Lung (tissue), 11 donors: ENCODE measurements at regions not wholly inside any gene's neighbourhood (a gene's known extent, or its start where the extent isn't known, plus 50 kb on each side); places are given as distances from the start of the nearest gene placed in this dataset.
A peak's percentile ranks its signal among the peaks of the same experiment; 100 is the strongest.

Experiments used
- ATAC-seq: fragments of 200-7000 bp; cut with Tn5 transposase; one replicate; pipeline ENCODE4 v1.9.1; 2020; ENCODE audit warnings: moderate number of reproducible peaks; ENCODE audit not compliant: insufficient read depth, low FRiP score
- DNase-seq, 3 donors: peaks; one replicate each; pipeline ENCODE4 v3.0.0-alpha.2; 2013 to 2017
- H3K27ac ChIP-seq, 2 donors: one replicate each; pipeline ENCODE4 v1.5.1; 2013; ENCODE audit warnings: mild to moderate bottlenecking in 2 of 2, moderate library complexity in 2 of 2, control low read depth in 1 of 2, inconsistent platforms in 1 of 2, low read depth in 1 of 2, low read length in 1 of 2
- H3K27me3 ChIP-seq, 3 donors: one replicate each; pipeline ENCODE4 v1.5.1; 2013; ENCODE audit warnings: low read length in 2 of 3; ENCODE audit not compliant: control insufficient read depth in 3 of 3, insufficient read depth in 3 of 3
- H3K36me3 ChIP-seq, 4 donors: one replicate each; pipeline ENCODE4 v1.5.1; 2013; ENCODE audit warnings: low read length in 4 of 4, mild to moderate bottlenecking in 1 of 4, moderate library complexity in 1 of 4; ENCODE audit not compliant: control insufficient read depth in 4 of 4, insufficient read depth in 4 of 4
- H3K4me1 ChIP-seq, 5 donors: one replicate each; pipeline ENCODE4 v1.5.1; 2013; ENCODE audit warnings: low read length in 5 of 5, mild to moderate bottlenecking in 2 of 5, moderate library complexity in 1 of 5; ENCODE audit not compliant: control insufficient read depth in 5 of 5, insufficient read depth in 5 of 5
- H3K4me3 ChIP-seq: one replicate; pipeline ENCODE4 v1.5.1; 2013; ENCODE audit warnings: mild to moderate bottlenecking, control low read depth, moderate library complexity
- H3K9ac ChIP-seq, 2 donors: one replicate each; pipeline ENCODE4 v1.5.1; 2013; ENCODE audit warnings: low read length in 2 of 2, control low read depth in 1 of 2; ENCODE audit not compliant: insufficient read depth in 1 of 2
- H3K9me3 ChIP-seq, 4 donors: one replicate each; pipeline ENCODE4 v1.5.1; 2013; ENCODE audit warnings: low read length in 3 of 4, mild to moderate bottlenecking in 1 of 4, moderate library complexity in 1 of 4; ENCODE audit not compliant: control insufficient read depth in 4 of 4, insufficient read depth in 3 of 4
- WGBS, 2 donors: extraction: QIAGEN DNeasy Blood & Tissue Kit; methylation state at CpG; one replicate each; pipeline ENCODE4 v1.1.7; 2013; 5-methylcytosine and 5-hydroxymethylcytosine counted together
- TF ChIP-seq, protein P1 (sequence below): IDR thresholded peaks from 2 replicates; pipeline ENCODE4 v1.5.1; 2012; ENCODE audit warnings: mild to moderate bottlenecking; ENCODE audit errors: control extremely low read depth, extremely low read depth
- donor health status: control.
- donor health status: control.
- donor health status: Bipolar disorder and iron deficiency.
- donor health status: healthy.
- donor health status: DM: yes; HTN: yes; CAD: no.

GRCh38 chr6:148128014-148128730 is 214.5 kb upstream of the SASH1 start:
- TF ChIP-seq, protein P1, sequence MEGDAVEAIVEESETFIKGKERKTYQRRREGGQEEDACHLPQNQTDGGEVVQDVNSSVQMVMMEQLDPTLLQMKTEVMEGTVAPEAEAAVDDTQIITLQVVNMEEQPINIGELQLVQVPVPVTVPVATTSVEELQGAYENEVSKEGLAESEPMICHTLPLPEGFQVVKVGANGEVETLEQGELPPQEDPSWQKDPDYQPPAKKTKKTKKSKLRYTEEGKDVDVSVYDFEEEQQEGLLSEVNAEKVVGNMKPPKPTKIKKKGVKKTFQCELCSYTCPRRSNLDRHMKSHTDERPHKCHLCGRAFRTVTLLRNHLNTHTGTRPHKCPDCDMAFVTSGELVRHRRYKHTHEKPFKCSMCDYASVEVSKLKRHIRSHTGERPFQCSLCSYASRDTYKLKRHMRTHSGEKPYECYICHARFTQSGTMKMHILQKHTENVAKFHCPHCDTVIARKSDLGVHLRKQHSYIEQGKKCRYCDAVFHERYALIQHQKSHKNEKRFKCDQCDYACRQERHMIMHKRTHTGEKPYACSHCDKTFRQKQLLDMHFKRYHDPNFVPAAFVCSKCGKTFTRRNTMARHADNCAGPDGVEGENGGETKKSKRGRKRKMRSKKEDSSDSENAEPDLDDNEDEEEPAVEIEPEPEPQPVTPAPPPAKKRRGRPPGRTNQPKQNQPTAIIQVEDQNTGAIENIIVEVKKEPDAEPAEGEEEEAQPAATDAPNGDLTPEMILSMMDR = no peak
- peaks cover 0 to 2% (median 0%) of the 10 kb centered on the region in 5 donors for H3K4me1 ChIP-seq
- no peak overlapping the region for H3K9ac ChIP-seq
- H3K27me3 ChIP-seq = no peaks in the 10 kb centered on the region
- DNase-seq (no peak), ATAC-seq (no peak)
- H3K27ac ChIP-seq = no peak overlapping the region
- H3K4me3 ChIP-seq = no peak overlapping the region
- 90 to 91% methylated on average over 6 of the region's 6 CpGs for WGBS, 2 donors
- H3K9me3 ChIP-seq = no peaks in the 10 kb centered on the region
- H3K36me3 ChIP-seq = no peaks in the 10 kb centered on the region

DNA sequence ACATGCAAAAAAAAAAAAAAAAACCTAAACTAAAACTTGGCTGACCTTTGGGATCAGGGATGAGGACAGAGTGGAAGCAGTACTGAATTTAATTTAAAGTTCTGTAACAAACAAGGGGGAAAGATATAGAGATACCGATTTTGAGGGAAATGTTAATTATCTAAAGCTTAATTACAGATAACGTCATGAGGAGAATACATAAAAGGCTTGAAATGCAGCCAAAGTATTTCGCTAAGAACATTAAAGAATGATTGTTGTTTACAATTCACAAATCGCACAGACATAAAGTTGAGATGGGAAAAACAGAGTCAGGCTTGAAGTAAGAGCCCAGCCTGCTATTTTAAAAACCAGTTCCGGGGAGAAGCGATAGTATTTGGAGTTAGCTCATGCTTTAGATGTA is 208.0 kb upstream of the SASH1 start:
- DNase-seq (peak; percentile 30 to 92 (median 91)), ATAC-seq (no peak)
- 49 to 71% methylated on average over 6 of the region's 6 CpGs for WGBS, 2 donors
- H3K9me3 ChIP-seq = peaks cover 0 to 4% (median 0%) of the 10 kb centered on the region in 4 donors
- H3K4me3 ChIP-seq = no peak overlapping the region
- no peaks in the 10 kb centered on the region for H3K36me3 ChIP-seq
- TF ChIP-seq, protein P1 = no peak
- H3K4me1 ChIP-seq = peaks cover 0 to 40% (median 3%) of the 10 kb centered on the region in 5 donors
- H3K27me3 ChIP-seq = no peaks in the 10 kb centered on the region
- peak overlapping the region in 1 of 2 donors; percentile 57 for H3K9ac ChIP-seq
- no peak overlapping the region for H3K27ac ChIP-seq

DNA sequence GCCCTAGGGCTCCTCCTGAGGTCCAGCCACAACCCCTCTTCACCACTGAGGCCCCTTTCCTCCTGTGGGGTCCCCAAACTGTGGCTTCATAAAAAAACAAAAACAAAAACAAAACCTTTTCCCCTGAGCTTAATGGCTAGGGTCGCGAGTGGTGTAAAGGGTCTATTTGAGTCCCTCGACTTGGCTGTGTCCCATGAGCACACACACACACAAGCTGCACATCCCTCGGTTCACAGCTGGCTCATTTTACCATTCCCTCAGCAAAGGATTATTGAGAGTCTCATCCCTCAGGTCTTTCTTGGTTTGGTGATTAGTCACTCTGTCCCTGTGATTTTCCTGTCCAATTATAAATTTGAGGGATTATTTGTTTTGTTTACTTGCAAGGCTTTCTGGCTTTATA is 206.1 kb upstream of the SASH1 start:
- Histone ChIP-seq H3K4me1 (peaks cover 0 to 40% (median 3%) of the 10 kb centered on the region in 5 donors), H3K9ac (no peak overlapping the region), H3K4me3 (no peak overlapping the region), H3K9me3 (peaks cover 0 to 4% (median 0%) of the 10 kb centered on the region in 4 donors), H3K27me3 (no peaks in the 10 kb centered on the region), H3K36me3 (no peaks in the 10 kb centered on the region), H3K27ac (no peak overlapping the region)
- ATAC-seq (no peak), DNase-seq (peak; percentile 39 to 74 (median 73))
- TF ChIP-seq, protein P1 = no peak
- WGBS, 2 donors = 83 to 87% methylated on average over 4 of the region's 4 CpGs
